ENCODE measurements at regions not wholly inside any gene's neighbourhood (a gene's known extent, or its start where the extent isn't known, plus 50 kb on each side); places are given as distances from the start of the nearest gene placed in this dataset.
"Not testable (repeated sequence)": the region's sequence is repeated elsewhere in the genome, so short reads cannot be mapped to it uniquely, and the experiment has no call there.

DNA sequence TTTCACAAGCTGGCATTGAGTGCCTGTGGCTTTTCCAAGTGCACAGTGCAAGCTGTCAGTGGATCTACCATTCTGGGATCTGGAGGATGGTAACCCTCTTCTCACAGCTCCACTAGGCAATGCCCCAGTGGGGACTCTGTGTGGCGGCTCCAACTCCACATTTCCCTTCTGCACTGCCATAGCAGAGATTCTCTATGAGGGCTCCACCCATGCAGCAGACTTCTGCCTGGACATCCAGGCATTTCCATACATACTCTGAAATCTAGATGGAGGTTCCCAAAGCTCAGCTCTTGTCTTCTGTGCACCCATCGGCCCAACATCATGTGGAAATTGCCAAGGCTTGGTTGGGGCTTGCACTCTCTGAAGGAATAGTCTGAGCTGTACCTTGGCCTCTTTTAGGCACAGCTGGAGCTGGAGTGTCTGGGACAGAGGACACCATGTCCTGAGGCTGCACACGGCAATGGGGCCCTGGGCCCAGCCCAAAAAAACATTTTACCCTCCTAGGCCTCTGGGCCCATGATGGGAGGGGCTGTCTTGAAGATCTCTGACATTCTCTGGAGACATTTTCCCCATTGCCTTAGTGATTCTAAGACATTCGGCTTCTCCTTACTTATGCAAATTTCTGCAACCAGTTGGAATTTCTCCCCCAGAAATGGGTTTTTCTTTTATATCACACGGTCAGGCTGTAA is 313.3 kb upstream of the SFSWAP start:
- DNase-seq (ENCODE audit: low read depth, low spot score) = no peak

DNA sequence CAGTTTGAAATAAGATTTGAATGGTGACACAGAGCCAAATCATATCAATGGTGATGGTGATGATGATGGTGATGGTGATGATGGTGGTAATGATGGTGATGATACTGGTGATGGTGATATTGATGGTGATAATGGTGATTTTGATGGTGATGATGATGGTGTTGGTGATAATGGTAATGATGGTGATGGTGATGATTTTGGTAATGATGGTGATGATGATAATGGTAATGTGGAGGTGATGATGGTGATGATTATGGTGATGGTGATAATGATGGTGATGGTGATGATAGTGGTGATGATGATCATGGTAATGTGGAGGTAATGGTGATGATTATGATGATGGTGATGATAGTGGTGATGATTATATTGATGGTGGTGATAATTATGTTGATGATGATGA is 311.9 kb upstream of the SFSWAP start:
- no peak overlapping the region for H3K27ac ChIP-seq
- no peak for DNase-seq (ENCODE audit: low read depth, low spot score)

More for the DNA sequence above, 313.3 kb upstream of the SFSWAP start:
- H3K27ac ChIP-seq = no peak overlapping the region

DNA sequence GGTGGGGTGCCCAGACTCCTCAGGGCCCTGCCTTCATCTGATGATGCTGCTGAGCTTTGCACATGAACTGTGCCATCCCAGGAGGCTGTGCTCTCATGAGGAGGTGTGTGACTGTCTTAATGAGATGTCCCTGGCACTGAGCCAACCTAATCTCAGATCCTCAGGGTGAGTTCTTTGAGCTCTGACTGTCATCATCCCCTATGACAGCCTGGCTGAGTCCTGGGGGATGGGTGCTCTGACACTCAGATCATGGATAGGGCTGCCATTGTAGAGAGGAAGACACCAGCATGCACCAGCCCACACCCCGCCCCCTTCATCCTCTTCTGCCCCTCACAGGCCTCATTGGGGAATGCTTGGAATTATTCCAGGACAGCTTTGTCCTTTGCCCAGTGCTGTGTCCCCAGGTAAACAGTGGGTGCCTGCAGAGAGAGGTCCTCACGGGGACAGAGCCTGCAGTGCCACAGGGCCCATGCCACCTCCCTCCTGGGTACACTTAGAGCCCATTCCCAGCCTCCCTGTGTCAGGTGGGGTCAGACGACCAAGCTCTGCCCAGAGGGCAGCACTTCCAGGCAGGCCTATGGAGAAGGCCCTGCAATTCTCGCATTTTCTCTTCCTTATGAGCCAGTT is 310.1 kb upstream of the SFSWAP start:
- DNase-seq (ENCODE audit: low read depth, low spot score); H3K27ac ChIP-seq: not testable (repeated sequence)

DNA sequence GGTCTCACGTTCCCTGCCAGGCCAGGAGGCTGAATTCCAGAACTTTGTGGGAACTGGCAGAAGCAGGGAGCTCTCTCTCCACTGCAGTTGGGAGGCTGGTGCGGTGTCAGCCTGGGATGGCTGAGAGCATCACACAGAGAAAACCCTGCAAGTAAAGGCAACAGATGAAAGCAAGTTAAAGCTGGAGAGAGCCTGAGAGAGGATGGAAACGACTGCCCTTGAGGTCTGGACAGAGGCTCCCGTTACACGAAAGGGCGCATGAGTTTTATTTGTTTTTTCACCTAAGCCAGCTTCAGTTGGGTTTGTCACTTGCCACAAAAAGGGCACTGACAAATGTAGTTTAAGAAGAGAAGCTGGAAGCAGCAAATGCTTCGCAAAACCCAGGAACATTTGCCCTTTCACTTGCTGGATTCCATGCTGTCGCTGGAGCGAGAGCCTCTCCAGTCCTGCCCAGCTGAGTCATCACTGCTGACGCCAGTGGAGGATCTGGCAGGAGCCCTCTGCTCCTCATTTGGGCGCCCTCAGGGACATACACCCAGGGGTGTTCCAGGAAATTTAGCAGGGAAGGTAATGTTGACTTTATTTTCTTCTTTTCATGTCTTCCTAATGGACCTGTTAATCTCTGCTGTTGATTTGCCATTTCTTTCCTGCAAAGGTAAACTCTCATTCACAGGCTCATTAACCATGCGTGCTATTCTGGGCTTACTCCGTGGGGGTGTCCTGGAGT is 308.8 kb upstream of the SFSWAP start:
- H3K27ac ChIP-seq = not testable (repeated sequence)

DNA sequence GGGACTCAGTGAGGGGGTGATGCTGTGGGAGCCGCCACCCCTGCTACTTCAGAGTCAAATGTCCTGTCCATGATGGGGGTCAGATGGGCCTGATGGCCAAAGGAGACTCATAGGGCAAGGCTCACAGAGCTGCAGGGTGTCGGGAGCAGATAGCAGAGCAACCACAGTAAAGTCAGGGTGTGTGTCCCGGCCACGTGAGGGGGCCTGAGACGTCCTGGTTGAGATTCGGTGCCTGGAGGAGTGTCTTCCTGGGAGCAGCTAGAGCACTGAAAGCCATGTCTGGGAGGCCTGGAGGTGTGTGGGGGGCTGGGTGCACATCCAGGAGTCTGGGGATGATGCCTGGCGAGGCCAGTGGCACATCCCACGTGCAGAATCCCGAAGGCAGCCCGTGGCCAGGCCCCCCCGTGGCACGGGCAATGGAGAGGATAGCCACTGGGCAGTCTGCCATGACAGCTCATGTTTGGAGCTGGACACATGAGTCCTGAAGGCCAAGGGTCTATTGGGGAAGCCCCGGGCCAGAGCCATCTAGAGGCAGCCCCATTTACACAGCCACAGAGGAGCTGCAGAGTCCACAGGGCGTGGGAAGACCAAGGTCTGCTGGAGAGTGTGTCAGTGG is 308.0 kb upstream of the SFSWAP start:
- no peak overlapping the region for H3K27ac ChIP-seq
- DNase-seq (ENCODE audit: low read depth, low spot score) = no peak

More for the DNA sequence above, 308.8 kb upstream of the SFSWAP start:
- not testable (repeated sequence) for DNase-seq (ENCODE audit: low read depth, low spot score)

DNA sequence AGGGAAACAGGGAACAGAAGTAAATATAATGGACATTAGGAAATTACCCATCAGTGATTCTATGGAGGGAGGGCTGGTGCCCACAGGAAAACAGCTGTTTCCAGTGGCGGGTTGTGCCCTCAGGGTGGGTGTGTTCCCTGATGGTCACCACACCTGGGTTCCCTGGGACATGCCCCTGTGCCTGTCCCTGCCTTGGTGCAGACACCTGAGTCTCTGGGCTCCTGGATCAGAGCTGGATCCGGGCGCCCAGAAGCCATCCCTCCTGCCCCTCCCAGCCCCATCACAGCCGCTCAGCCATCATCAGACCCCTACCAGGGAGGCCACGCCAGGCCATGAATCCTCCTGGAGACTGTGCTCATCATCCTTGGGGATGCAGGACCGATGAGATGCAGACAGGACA is 307.2 kb upstream of the SFSWAP start:
- no peak for DNase-seq (ENCODE audit: low read depth, low spot score)
- no peak overlapping the region for H3K27ac ChIP-seq

DNA sequence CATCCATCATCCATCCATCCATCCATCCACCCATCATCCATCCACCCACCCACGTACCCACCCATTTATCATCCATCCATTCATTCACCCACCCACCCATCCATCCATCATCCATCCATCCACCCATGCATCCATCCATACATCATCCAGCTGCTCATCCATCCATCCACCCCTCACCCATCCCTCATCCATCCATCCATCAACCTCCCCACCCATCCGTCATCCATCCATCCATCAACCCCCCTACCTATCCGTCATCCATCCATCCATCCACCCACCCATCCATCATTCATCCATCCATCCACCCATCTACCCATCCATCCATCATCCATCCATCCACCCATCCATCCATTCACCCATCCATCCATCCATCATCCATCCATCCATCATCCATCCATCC is 306.2 kb upstream of the SFSWAP start:
- no peak overlapping the region for H3K27ac ChIP-seq
- DNase-seq (ENCODE audit: low read depth, low spot score) = no peak

DNA sequence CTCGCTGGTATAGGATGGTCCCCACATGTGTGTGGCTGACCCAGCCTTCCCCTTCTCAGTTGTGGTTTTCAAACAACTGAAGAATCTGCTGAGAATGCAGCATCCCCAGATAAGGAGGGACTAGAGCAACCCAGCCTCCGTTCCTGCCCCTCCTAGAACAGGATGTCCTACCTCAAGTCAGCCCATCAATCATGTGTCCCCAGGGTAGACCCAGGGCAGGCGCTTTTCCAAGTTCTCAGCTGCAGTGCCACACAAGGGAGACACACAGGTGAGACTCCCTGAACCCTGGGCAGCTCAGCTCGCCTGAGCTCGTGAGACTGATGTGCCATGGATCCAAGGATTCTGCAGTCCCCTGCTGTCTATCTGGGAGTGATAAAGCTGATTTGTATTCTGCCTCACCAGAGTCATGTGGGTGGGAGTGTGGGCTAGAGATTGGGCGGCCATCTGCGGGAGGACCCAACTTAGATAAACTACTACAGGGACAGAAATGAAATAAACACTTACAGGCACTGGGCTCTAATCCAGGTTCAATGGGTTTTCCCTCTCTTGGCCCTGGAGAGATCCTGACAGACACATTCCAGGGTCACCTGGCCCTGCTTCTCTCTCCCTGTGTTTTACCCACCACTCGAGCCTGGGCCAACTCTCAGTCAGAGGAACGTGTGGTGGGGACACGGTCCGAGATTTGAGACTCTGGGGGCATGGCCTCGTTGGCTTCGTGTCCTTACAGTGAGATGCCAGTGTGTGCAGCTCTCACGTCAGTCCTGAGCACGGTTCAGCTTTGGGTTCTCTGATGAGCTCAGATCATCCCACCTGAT is 303.5 kb upstream of the SFSWAP start:
- no peak overlapping the region for H3K27ac ChIP-seq
- DNase-seq (ENCODE audit: low read depth, low spot score) = no peak

DNA sequence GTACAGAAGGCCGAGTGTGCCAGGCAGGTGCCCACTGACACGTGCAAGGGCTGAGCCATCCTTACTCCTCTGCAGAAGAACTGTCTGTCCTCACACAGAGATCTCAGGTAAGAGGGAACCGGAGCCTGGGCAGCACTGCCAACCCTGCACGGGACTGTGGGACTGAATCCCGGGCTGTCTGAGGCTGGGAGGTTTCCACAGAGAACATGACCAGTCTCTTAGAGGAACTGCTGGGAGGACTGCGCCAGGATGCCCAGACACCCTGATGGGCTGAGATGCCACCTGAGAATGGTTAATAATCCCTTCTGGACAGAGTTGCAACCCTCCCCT is 302.9 kb upstream of the SFSWAP start:
- DNase-seq (ENCODE audit: low read depth, low spot score) = no peak
- no peak overlapping the region for H3K27ac ChIP-seq

DNA sequence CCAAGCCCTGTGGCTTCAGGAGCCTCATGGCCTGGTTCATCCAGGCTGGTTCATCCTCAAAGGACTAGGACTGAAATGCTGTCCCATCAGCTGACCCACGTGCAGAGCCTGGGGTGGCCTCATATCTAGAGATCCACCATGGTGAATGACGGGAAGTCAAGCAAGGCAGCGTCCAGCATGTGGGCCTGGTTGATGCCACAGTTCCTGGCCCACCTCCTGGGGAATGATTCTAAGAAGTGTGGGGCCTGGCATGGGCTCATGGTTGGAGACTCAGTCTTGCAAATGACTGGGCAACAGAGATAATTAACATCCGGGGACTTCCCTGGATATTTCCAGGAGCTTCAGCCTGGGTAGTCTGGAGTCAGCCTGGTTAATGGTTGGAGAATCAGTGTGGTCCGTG is 302.4 kb upstream of the SFSWAP start:
- H3K27ac ChIP-seq = no peak overlapping the region
- DNase-seq (ENCODE audit: low read depth, low spot score) = no peak

DNA sequence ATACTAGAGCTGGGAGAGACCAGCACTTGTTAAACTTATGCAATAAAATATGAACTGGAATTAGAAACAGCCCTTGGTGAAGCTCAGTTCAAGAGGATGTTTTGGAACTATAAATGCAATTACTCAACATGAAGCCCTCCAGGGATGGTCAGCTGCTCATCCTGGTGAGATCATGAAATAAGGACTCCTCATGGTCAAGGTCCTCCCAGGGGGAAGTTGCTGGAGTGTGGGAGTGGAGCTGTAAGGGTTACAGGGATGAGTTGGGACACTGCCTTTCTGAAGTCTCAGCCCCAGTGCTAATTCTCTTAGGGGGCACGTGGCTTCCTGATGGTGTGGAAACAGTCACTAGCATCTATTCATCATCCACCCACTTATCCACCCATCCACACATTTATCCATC is 301.7 kb upstream of the SFSWAP start:
- no peak overlapping the region for H3K27ac ChIP-seq
- no peak for DNase-seq (ENCODE audit: low read depth, low spot score)

DNA sequence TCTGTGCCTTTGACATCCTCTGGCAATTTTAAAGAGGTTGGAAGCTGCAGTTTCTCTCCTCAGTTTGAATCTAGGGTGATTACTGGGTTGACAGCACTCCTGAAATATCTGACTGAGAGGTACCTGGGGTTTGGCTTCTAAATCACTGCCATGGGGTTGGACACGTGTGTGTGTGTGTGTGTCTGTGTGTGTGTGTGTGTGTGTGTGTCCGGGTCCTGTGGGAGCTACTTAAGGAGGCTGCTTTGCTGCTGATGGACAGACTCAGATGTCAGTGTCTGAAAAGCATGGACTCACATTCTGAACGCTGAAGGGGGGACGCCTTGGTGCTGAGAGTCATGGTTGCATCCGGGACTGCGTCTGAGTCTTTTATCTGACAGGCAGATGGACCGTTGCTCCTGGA is 299.1 kb upstream of the SFSWAP start:
- DNase-seq (ENCODE audit: low read depth, low spot score); H3K27ac ChIP-seq: not testable (repeated sequence)

DNA sequence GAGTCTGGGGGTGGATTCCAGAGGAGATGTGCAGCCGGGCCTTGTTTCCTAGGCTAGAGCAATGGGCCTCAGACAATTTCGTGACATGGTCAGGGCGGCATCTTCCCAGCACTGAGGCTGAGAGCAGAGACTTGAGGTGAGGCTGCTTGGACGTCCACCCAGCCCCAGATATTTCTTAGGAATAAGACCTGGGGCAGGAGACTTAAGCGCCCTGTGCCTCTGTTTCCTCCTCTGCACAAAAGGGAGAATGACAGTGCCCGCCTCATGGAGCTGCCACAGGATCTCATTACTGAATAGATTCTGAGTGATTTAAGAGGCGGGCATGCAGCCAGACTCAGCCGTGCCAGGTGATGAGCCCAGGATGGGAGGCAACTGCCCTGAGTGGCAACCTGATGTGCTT is 297.9 kb upstream of the SFSWAP start:
- DNase-seq (ENCODE audit: low read depth, low spot score) = no peak

DNA sequence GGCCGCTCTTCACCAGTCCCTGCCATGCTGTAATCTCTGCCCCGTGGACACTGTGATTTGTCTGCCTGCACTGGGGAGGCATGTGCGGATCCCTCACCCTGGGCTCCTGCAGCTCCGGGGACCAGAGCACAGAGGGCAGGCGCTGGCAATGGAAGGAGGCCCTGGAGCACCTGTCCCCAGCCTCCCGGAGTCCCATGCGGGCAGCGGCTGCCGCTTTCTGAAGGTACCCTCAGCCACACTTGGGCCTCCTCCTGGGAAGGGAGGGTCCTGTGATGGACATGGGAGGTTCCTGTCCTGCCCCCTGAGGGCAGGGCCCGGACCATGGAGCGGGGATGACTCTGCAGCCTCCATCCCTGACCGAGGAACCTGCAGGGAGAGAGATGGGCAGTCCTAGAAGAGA is 297.4 kb upstream of the SFSWAP start:
- H3K27ac ChIP-seq = no peak overlapping the region

More for the DNA sequence above, 297.9 kb upstream of the SFSWAP start:
- H3K27ac ChIP-seq = no peak overlapping the region

DNA sequence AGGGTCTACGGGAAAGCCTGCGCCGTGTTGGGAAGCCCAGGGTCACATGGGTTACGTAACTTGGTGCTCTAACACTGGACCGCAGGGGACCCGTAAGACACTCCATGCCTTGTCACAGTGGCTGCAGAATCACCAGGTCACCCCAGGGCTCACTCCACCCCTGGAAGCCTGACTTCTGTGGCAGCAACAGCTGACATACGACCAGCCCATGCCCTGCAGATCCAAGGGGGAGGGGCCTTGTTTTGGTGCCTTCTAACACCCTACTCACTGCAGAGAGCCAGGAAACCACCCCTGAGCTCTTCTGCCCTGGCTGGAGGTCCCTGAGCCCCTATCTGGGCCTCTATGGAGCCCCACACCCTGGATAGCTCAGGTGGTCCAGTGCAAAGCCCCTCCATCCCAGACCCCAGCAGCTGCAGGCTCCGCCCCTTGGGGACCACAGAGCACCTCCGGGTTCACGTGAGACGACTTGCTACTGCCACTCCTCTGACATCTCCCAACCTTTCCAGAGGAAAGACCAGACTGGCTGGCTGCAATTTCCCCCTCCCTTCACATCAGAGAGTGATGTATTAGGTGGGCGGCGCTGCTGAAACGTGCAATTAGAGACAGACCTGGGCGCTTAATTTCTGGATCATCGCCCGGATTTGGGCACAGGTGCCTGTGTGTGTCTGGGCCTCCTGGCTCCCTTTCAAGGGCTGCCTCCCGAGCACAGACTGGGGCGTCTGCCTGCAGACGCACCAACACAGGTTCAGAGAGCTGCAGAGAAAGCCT is 296.6 kb upstream of the SFSWAP start:
- not testable (repeated sequence) for H3K27ac ChIP-seq; DNase-seq (ENCODE audit: low read depth, low spot score)

More for the DNA sequence above, 297.4 kb upstream of the SFSWAP start:
- DNase-seq (ENCODE audit: low read depth, low spot score) = no peak

DNA sequence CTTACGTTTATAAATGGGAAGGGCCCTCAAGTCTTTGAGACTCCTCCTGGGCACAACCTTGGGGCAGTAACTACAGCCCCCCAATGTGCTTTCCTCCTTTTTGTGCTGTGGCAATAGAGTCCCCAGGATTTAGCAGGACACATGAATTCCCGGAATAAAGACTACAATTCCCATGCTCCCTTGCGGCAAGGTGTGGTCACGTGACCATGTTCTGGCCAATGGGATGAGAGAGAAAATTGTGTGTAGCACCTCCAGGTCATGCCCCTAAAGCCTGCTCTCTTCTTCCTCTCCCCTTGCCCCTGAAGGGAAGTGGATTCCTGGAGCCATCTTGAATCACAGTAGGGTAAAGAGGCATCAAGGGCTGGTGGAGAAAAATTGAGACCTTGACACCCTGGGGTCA is 295.1 kb upstream of the SFSWAP start:
- H3K27ac ChIP-seq = no peak overlapping the region
- DNase-seq (ENCODE audit: low read depth, low spot score) = no peak

DNA sequence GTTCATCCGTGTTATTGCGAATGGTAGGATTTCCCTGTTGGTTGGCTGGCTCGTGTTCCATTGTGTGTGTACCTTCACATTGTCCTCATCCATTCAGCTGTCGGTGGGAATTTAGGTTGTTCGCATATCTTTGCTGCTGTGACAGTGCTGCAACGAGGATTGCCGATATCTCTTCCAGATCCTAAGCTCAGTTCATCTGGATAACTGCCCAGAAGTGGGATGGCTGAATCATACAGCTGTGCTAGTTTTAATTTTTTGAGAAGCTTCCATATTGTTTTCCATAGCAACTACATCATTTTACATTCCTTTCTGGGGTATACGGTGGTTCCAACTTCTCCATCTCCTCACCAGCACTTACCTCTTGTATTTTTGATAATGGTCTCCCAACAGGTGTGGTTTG is 292.8 kb upstream of the SFSWAP start:
- DNase-seq (ENCODE audit: low read depth, low spot score) = no peak
- no peak overlapping the region for H3K27ac ChIP-seq

DNA sequence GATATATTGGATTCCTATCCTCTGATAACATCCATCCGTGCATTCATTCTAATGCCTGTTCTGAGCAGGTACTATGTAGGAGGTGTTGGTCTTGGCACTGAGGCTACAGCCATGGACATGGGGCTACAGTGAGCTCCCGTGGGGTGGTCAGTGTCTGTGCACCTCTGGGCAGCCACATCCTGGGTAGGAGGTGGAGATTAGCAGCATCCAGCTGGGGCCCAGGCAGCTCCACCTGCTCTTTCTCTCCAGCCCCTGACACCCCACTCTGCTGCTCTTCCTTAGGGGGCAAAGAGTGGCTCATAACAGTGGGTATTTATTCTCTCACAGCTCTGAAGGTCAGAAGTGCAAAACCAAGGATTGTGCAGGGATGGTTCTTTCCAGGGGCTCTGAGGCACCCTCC is 292.0 kb upstream of the SFSWAP start:
- no peak for DNase-seq (ENCODE audit: low read depth, low spot score)
- no peak overlapping the region for H3K27ac ChIP-seq

DNA sequence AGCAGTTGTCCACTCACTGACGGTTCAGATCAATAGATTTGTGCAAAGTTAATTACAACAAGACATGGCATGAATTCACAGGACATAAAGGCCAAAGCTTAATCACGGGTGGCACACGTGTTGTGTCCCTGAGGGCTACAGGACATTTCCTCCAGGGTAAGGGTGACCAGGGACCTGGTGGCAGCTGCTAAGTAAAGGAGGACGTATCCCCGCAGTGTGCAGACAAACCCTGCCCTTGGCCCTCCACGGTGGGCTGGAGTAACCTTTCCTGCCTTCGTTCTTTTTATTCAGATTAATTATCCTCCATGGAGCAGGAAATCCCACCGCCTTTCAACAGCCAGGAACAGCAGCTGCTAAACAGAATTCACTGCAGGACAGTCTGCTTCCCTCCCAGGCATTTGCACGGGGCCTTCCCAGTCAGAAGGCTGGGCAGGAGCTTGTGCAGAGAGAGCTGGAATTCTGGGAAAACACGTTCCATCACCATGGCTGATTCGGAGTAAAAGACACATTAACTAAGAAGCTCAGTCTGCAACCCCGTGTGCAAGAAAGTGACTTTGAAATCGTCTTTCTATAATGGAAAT is 289.9 kb upstream of the SFSWAP start:
- no peak overlapping the region for H3K27ac ChIP-seq
- DNase-seq (ENCODE audit: low read depth, low spot score) = no peak

All from epithelial cell of prostate (primary cell).